Neural cell (in vitro differentiated cells): ENCODE measurements at regions not wholly inside any gene's neighbourhood (a gene's known extent, or its start where the extent isn't known, plus 50 kb on each side); places are given as distances from the start of the nearest gene placed in this dataset.

Experiments used
- H2AFZ ChIP-seq: fragments of 200-600, 300-800 bp; sonication (generic), shearing (Covaris generic); 2 replicates; pipeline ENCODE4 v1.6.0; 2014; ENCODE audit warnings: low read depth, mild to moderate bottlenecking, antibody characterized with exemption, low read length, moderate library complexity
- H3F3A ChIP-seq: fragments of 200-600 bp; shearing (Covaris generic); 2 replicates; pipeline ENCODE4 v1.6.1; 2016; ENCODE audit warnings: mild to moderate bottlenecking, moderate library complexity, mixed read lengths, antibody characterized with exemption, low read length; ENCODE audit not compliant: insufficient read depth, poor library complexity, severe bottlenecking
- H3K27ac ChIP-seq: fragments of 200-600, 300-800 bp; sonication (generic), shearing (Covaris generic); 2 replicates; pipeline ENCODE4 v1.5.1; 2014; ENCODE audit warnings: mild to moderate bottlenecking, low read length, moderate library complexity
- H3K27me3 ChIP-seq: fragments of 300-800, 200-600 bp; sonication (generic), shearing (Covaris generic); 2 replicates; pipeline ENCODE4 v1.6.0; 2014; ENCODE audit warnings: mild to moderate bottlenecking, low read depth, low read length, moderate library complexity; ENCODE audit not compliant: insufficient read depth
- H3K36me3 ChIP-seq: fragments of 300-800, 200-600 bp; sonication (generic), shearing (Covaris generic); 2 replicates; pipeline ENCODE4 v1.5.1; 2014; ENCODE audit warnings: mild to moderate bottlenecking, antibody characterized with exemption, low read length, moderate library complexity; ENCODE audit not compliant: insufficient read depth
- H3K4me2 ChIP-seq: fragments of 300-800, 200-600 bp; sonication (generic), shearing (Covaris generic); 2 replicates; pipeline ENCODE4 v1.6.0; 2014; ENCODE audit warnings: mild to moderate bottlenecking, low read length
- H3K4me3 ChIP-seq: fragments of 300-800, 200-600 bp; sonication (generic), shearing (Covaris generic); 2 replicates; pipeline ENCODE4 v1.5.1; 2014; ENCODE audit warnings: mild to moderate bottlenecking, low read length, moderate library complexity
- H3K79me2 ChIP-seq: fragments of 200-600 bp; shearing (Covaris generic); replicated peaks from 2 replicates; pipeline ENCODE4 v1.6.0; 2014; ENCODE audit warnings: mild to moderate bottlenecking, low read length, moderate library complexity; ENCODE audit not compliant: insufficient read depth
- H3K9ac ChIP-seq: fragments of 300-800, 200-600 bp; sonication (generic), shearing (Covaris generic); 2 replicates; pipeline ENCODE4 v1.6.1; 2016; ENCODE audit warnings: mild to moderate bottlenecking, low read length, mixed read lengths
- H3K9me2 ChIP-seq: fragments of 200-600 bp; shearing (Covaris generic); 2 replicates; pipeline ENCODE4 v1.6.1; 2016; ENCODE audit warnings: mild to moderate bottlenecking, low read length, mixed read lengths; ENCODE audit not compliant: insufficient read depth
- H3K9me3 ChIP-seq: fragments of 200-600, 300-800 bp; sonication (generic), shearing (Covaris generic); 2 replicates; pipeline ENCODE4 v1.6.1; 2016; ENCODE audit warnings: mild to moderate bottlenecking, mixed run types, low read length, moderate library complexity, mixed read lengths
- H4K20me1 ChIP-seq: fragments of 200-600 bp; shearing (Covaris generic); 2 replicates; pipeline ENCODE4 v1.6.1; 2016; ENCODE audit warnings: mild to moderate bottlenecking, mixed run types; ENCODE audit not compliant: insufficient read depth
- CTCF ChIP-seq: fragments of 450-650 bp; IDR thresholded peaks from 2 replicates; pipeline ENCODE4 v1.5.1; 2014; ENCODE audit warnings: antibody characterized with exemption, mild to moderate bottlenecking, moderate library complexity; ENCODE audit not compliant: poor library complexity, severe bottlenecking
- EP300 ChIP-seq: fragments of 450-650 bp; conservative IDR thresholded peaks from 2 replicates; pipeline ENCODE4 v1.6.1; 2014; ENCODE audit warnings: antibody characterized with exemption, mild to moderate bottlenecking, moderate library complexity; ENCODE audit not compliant: poor library complexity, severe bottlenecking
- EZH2 ChIP-seq: fragments of 200-600, 300-800 bp; shearing (Covaris generic), sonication (generic); IDR thresholded peaks from 2 replicates; pipeline ENCODE4 v1.6.1; 2014; ENCODE audit warnings: antibody characterized with exemption, low read length, borderline replicate concordance, mild to moderate bottlenecking; ENCODE audit not compliant: insufficient read depth, poor library complexity, severe bottlenecking
- MXI1 ChIP-seq: fragments of 450-650 bp; conservative IDR thresholded peaks from 2 replicates; pipeline ENCODE4 v1.6.1; 2014; ENCODE audit warnings: antibody characterized with exemption, mild to moderate bottlenecking; ENCODE audit not compliant: poor library complexity, severe bottlenecking
- POLR2AphosphoS5 ChIP-seq: IDR thresholded peaks from 2 replicates; pipeline ENCODE4 v1.6.1; 2012
- RAD21 ChIP-seq: fragments of 450-650 bp; conservative IDR thresholded peaks from 2 replicates; pipeline ENCODE4 v1.6.1; 2014; ENCODE audit warnings: antibody characterized with exemption, mild to moderate bottlenecking, moderate library complexity
- REST ChIP-seq: IDR thresholded peaks from 2 replicates; pipeline ENCODE4 v1.6.1; 2012; ENCODE audit warnings: borderline replicate concordance
- SMC3 ChIP-seq: fragments of 450-650 bp; conservative IDR thresholded peaks from 2 replicates; pipeline ENCODE4 v1.6.1; 2014; ENCODE audit warnings: antibody characterized with exemption, mild to moderate bottlenecking, moderate library complexity; ENCODE audit not compliant: poor library complexity
- TAF1 ChIP-seq: IDR thresholded peaks from 2 replicates; pipeline ENCODE4 v1.6.1; 2012; ENCODE audit warnings: low read depth

GRCh38 chr2:18213986-18214385 lies 335.5 kb downstream of the KCNS3 start:
- H3K79me2 ChIP-seq = no peaks in the 10 kb centered on the region
- no peaks in the 10 kb centered on the region for H3K9me3 ChIP-seq
- no peak overlapping the region for H3K4me2 ChIP-seq
- H3F3A ChIP-seq = no peaks in the 10 kb centered on the region
- no peaks in the 10 kb centered on the region for H3K36me3 ChIP-seq
- H3K9me2 ChIP-seq = no peaks in the 10 kb centered on the region
- TF ChIP-seq RAD21 (no peak), EZH2 (no peak), SMC3 (no peak), POLR2AphosphoS5 (no peak), EP300 (no peak), MXI1 (no peak), CTCF (no peak), REST (no peak), TAF1 (no peak)
- no peak overlapping the region for H3K9ac ChIP-seq
- H3K4me3 ChIP-seq = no peak overlapping the region
- no peak overlapping the region for H3K27ac ChIP-seq
- H3K27me3 ChIP-seq = no peaks in the 10 kb centered on the region
- H4K20me1 ChIP-seq = no peaks in the 10 kb centered on the region
- no peak overlapping the region for H2AFZ ChIP-seq

- H3K9me2 ChIP-seq = no peaks in the 10 kb centered on the region
- no peaks in the 10 kb centered on the region for H3K36me3 ChIP-seq
- no peak overlapping the region for H2AFZ ChIP-seq
- no peak overlapping the region for H3K9ac ChIP-seq
- H3K27me3 ChIP-seq = no peaks in the 10 kb centered on the region
- no peak overlapping the region for H3K4me2 ChIP-seq
- H3K4me3 ChIP-seq = no peak overlapping the region
- no peaks in the 10 kb centered on the region for H4K20me1 ChIP-seq
- no peak for TF ChIP-seq RAD21
- TF ChIP-seq MXI1 = no peak
- TF ChIP-seq CTCF = no peak
- TF ChIP-seq EZH2 = no peak
- TF ChIP-seq SMC3 = no peak
- no peak for TF ChIP-seq TAF1
- TF ChIP-seq POLR2AphosphoS5 = no peak
- no peak for TF ChIP-seq REST
- TF ChIP-seq EP300 = no peak
- no peaks in the 10 kb centered on the region for H3K9me3 ChIP-seq
- no peaks in the 10 kb centered on the region for H3F3A ChIP-seq
- H3K27ac ChIP-seq = no peak overlapping the region
- no peaks in the 10 kb centered on the region for H3K79me2 ChIP-seq
These were observed 331.6 kb downstream of the KCNS3 start for GRCh38 chr2:18209934-18210639.
